ENCODE measurements at regions not wholly inside any gene's neighbourhood (a gene's known extent, or its start where the extent isn't known, plus 50 kb on each side); places are given as distances from the start of the nearest gene placed in this dataset.
"Not testable (repeated sequence)": the region's sequence is repeated elsewhere in the genome, so short reads cannot be mapped to it uniquely, and the experiment has no call there.

DNA sequence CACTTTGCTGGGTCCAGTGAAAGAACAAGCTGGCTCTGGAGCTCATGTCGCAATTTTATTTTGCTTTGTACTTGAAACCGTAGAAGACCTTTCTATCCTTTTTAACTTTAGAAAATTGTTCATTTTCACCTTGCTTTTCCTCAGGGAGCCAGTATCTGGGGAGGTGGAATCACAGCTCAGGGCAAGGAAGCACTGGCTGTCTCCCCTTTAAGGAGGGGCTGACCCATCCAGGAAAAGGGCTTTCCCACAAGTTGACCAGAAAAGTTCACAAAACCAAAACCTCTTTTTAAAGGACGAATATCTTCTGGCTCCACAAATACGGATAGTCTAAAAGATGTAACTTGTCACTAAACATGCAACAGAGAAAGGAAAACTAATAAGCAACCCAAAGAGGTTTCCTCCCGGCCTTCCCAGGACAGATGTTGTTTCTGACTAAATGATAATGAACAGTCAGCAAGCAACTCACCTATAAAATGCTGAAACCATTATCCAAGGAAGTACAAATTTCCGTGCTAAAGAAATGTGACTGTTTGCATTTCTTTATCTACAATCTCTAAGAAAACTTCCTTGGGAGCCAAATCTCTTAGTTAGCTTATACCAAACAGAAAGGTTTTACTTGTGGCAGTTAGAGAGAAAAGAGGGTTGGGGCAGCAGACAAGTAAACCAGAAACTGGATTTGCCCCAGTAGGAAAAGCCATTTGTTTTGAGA is 278.2 kb downstream of the PLK2 start:
- H3K4me2 ChIP-seq = no peak overlapping the region
- H3K9ac ChIP-seq = no peak overlapping the region
- H3K4me3 ChIP-seq = no peak overlapping the region
- no peaks in the 10 kb centered on the region for H3K79me2 ChIP-seq (ENCODE audit: low read depth)
- no peaks in the 10 kb centered on the region for H3K36me3 Mint-ChIP-seq
- no peaks in the 10 kb centered on the region for H3K9me3 ChIP-seq (ENCODE audit: low read depth)
- no peak overlapping the region for H3K27ac ChIP-seq
- no peaks in the 10 kb centered on the region for H3K9me3 Mint-ChIP-seq
- no peak overlapping the region for H3K27ac Mint-ChIP-seq
- H2AFZ ChIP-seq (replicated peaks) = peak overlapping the region; percentile 55
- peaks cover 7% of the 10 kb centered on the region for H3K4me1 ChIP-seq
- no peak for TF ChIP-seq EZH2phosphoT487 (IDR thresholded peaks at IDR 0.05)
- TF ChIP-seq, protein P1, sequence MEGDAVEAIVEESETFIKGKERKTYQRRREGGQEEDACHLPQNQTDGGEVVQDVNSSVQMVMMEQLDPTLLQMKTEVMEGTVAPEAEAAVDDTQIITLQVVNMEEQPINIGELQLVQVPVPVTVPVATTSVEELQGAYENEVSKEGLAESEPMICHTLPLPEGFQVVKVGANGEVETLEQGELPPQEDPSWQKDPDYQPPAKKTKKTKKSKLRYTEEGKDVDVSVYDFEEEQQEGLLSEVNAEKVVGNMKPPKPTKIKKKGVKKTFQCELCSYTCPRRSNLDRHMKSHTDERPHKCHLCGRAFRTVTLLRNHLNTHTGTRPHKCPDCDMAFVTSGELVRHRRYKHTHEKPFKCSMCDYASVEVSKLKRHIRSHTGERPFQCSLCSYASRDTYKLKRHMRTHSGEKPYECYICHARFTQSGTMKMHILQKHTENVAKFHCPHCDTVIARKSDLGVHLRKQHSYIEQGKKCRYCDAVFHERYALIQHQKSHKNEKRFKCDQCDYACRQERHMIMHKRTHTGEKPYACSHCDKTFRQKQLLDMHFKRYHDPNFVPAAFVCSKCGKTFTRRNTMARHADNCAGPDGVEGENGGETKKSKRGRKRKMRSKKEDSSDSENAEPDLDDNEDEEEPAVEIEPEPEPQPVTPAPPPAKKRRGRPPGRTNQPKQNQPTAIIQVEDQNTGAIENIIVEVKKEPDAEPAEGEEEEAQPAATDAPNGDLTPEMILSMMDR (IDR thresholded peaks at IDR 0.05) = no peak
- no peak for TF ChIP-seq EZH2 (IDR thresholded peaks at IDR 0.05)
- no peaks in the 10 kb centered on the region for H3F3A ChIP-seq (ENCODE audit: low read depth)
- no peak for DNase-seq (ENCODE audit: low spot score)
- peaks cover 12% of the 10 kb centered on the region for H3K4me1 Mint-ChIP-seq
- H3K4me3 Mint-ChIP-seq = no peak overlapping the region
- no peaks in the 10 kb centered on the region for H3K27me3 ChIP-seq
- H3K36me3 ChIP-seq = no peaks in the 10 kb centered on the region
- no peaks in the 10 kb centered on the region for H4K20me1 ChIP-seq (ENCODE audit: low read depth)
- peaks cover 2% of the 10 kb centered on the region for H3K27me3 Mint-ChIP-seq (ENCODE audit: insufficient read depth, low read depth)

DNA sequence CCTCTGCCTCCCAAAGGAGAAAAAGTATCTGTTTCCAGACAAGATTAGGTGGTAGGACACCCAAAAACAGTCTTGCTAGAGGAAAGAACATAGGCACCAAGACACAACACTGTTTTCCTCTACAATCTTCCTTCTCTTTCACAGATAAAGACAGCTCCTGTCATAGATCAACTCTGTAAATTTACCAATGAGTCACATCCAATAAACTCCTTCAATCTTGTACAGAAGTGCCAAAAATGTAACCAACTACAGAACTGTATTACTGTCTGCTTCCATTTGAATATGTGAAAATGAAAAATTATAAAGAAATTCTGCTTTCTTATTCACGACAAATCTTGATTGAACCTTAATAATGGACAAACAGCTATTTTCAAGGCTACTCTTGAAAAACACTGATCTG is 286.9 kb downstream of the PLK2 start:
- H4K20me1 ChIP-seq (ENCODE audit: low read depth) = no peaks in the 10 kb centered on the region
- H2AFZ ChIP-seq (replicated peaks) = no peak overlapping the region
- DNase-seq (ENCODE audit: low spot score) = no peak
- no peaks in the 10 kb centered on the region for H3K4me1 Mint-ChIP-seq
- H3K4me3 ChIP-seq = no peak overlapping the region
- H3K27me3 ChIP-seq = no peaks in the 10 kb centered on the region
- no peaks in the 10 kb centered on the region for H3K36me3 ChIP-seq
- H3F3A ChIP-seq (ENCODE audit: low read depth) = no peaks in the 10 kb centered on the region
- H3K79me2 ChIP-seq (ENCODE audit: low read depth) = no peaks in the 10 kb centered on the region
- H3K27ac ChIP-seq = no peak overlapping the region
- TF ChIP-seq EZH2phosphoT487 (IDR thresholded peaks at IDR 0.05) (no peak), EZH2 (IDR thresholded peaks at IDR 0.05) (no peak)
- TF ChIP-seq, protein P1 (IDR thresholded peaks at IDR 0.05) = no peak
- H3K9me3 Mint-ChIP-seq = no peaks in the 10 kb centered on the region
- H3K9me3 ChIP-seq (ENCODE audit: low read depth) = no peaks in the 10 kb centered on the region
- H3K4me3 Mint-ChIP-seq = no peak overlapping the region
- H3K9ac ChIP-seq = no peak overlapping the region
- H3K27me3 Mint-ChIP-seq (ENCODE audit: insufficient read depth, low read depth) = peaks cover 4% of the 10 kb centered on the region
- no peaks in the 10 kb centered on the region for H3K36me3 Mint-ChIP-seq
- H3K27ac Mint-ChIP-seq = no peak overlapping the region
- H3K4me1 ChIP-seq = no peaks in the 10 kb centered on the region
- no peak overlapping the region for H3K4me2 ChIP-seq

DNA sequence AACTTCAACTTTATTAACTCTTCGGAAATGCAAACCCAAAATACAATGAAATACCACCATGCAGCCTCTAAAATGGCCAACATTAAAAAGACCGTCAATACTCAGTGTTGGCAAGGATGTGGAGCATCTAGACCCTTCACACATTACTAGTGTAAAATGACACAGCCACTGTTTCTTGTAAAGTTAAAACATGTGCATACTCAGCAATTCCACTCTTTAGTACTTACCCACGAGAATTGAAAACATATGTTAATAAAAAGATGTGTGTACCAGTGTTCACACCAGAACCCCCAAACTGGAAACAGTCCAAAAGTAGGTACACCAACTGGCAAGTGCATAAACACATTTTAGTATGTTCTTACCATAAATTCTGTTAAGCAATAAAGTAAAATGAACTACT is 294.7 kb downstream of the PLK2 start:
- Mint-ChIP-seq H3K9me3 (peaks cover 5% of the 10 kb centered on the region), H3K27me3 (ENCODE audit: insufficient read depth, low read depth) (peaks cover 2% of the 10 kb centered on the region), H3K4me3 (no peak overlapping the region), H3K36me3 (no peaks in the 10 kb centered on the region), H3K4me1 (no peaks in the 10 kb centered on the region), H3K27ac (no peak overlapping the region)
- H3K9ac ChIP-seq = no peak overlapping the region
- no peak overlapping the region for H2AFZ ChIP-seq (replicated peaks)
- no peak overlapping the region for H3K27ac ChIP-seq
- H3K4me2 ChIP-seq = no peak overlapping the region
- H3K9me3 ChIP-seq (ENCODE audit: low read depth) = no peaks in the 10 kb centered on the region
- no peaks in the 10 kb centered on the region for H3K36me3 ChIP-seq
- no peaks in the 10 kb centered on the region for H3K4me1 ChIP-seq
- no peak for TF ChIP-seq EZH2phosphoT487 (IDR thresholded peaks at IDR 0.05)
- TF ChIP-seq, protein P1 (IDR thresholded peaks at IDR 0.05) = no peak
- TF ChIP-seq EZH2 (IDR thresholded peaks at IDR 0.05) = no peak
- H3K27me3 ChIP-seq = no peaks in the 10 kb centered on the region
- no peak for DNase-seq (ENCODE audit: low spot score)
- no peaks in the 10 kb centered on the region for H3F3A ChIP-seq (ENCODE audit: low read depth)
- no peaks in the 10 kb centered on the region for H4K20me1 ChIP-seq (ENCODE audit: low read depth)
- H3K4me3 ChIP-seq = no peak overlapping the region
- no peaks in the 10 kb centered on the region for H3K79me2 ChIP-seq (ENCODE audit: low read depth)

DNA sequence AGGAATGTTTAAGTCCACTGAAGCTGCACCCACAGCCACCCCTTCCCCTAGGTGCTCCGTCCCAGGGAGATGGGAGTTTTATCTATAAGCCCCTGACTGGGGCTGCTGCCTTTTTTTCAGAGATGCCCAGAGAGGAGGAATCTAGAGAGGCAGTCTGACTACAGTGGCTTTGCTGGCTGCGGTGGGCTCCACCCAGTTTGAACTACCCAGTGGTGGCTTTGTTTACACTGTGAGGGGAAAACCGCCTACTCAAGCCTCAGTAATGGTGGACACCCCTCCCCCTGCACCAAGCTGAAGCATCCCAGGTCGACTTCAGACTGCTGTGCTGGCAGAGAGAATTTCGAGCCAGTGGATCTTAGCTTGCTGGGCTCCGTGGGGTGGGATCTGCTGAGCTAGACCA is 298.0 kb downstream of the PLK2 start:
- H3K27me3 ChIP-seq; H2AFZ ChIP-seq (replicated peaks); H3F3A ChIP-seq (ENCODE audit: low read depth); DNase-seq (ENCODE audit: low spot score); H3K9me3 Mint-ChIP-seq; H3K4me2 ChIP-seq; H3K27ac ChIP-seq; H3K4me3 Mint-ChIP-seq; H4K20me1 ChIP-seq (ENCODE audit: low read depth); H3K27me3 Mint-ChIP-seq (ENCODE audit: insufficient read depth, low read depth); H3K27ac Mint-ChIP-seq; H3K36me3 Mint-ChIP-seq; H3K36me3 ChIP-seq; H3K9ac ChIP-seq; H3K79me2 ChIP-seq (ENCODE audit: low read depth); H3K4me1 Mint-ChIP-seq; H3K9me3 ChIP-seq (ENCODE audit: low read depth); H3K4me3 ChIP-seq: not testable (repeated sequence)
- peaks cover 11% of the 10 kb centered on the region for H3K4me1 ChIP-seq
